Astrocyte of the cerebellum (primary cell): ENCODE measurements at regions not wholly inside any gene's neighbourhood (a gene's known extent, or its start where the extent isn't known, plus 50 kb on each side); places are given as distances from the start of the nearest gene placed in this dataset.

Source experiments
- DNase-seq: peaks from one replicate; pipeline ENCODE4 v3.0.0-alpha.2; 2011; ENCODE audit warnings: low read depth
- H3K4me3 ChIP-seq: 2 replicates; pipeline ENCODE4 v1.5.1; 2011; ENCODE audit warnings: mild to moderate bottlenecking, low read depth, low read length, moderate library complexity
- in situ Hi-C: cut with HindIII; loops from 2 replicates; pipeline ENCODE4 v1.10.0; 2017; ENCODE audit warnings: low sequenced_read_pairs
- TF ChIP-seq, protein P1 (sequence below): IDR thresholded peaks from 2 replicates; pipeline ENCODE4 v1.5.1; 2012; ENCODE audit warnings: low read length, low read depth, moderate library complexity, mild to moderate bottlenecking; ENCODE audit errors: missing control alignments

DNA sequence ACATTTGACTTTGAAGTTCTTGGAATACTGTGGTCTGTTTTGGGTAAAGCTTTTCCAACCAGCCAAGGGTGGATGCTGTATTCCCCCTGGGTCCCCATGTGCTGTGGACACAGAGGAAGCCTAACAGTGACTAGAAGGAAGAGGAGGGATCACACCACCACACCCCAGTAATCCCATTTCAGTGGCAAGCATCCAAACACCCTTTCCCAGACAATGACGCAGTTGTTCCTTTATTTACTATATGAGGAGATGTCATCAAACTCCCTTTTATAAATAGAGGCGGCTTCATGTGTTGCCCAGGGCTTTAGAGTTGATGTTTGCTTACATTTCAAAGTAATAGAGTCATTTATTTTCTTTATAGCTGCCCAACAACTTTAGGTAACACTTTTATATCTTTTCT, 959.4 kb upstream of the GYPC start:
- no peak for DNase-seq
- in situ Hi-C loops = no loop called here
- TF ChIP-seq, protein P1, sequence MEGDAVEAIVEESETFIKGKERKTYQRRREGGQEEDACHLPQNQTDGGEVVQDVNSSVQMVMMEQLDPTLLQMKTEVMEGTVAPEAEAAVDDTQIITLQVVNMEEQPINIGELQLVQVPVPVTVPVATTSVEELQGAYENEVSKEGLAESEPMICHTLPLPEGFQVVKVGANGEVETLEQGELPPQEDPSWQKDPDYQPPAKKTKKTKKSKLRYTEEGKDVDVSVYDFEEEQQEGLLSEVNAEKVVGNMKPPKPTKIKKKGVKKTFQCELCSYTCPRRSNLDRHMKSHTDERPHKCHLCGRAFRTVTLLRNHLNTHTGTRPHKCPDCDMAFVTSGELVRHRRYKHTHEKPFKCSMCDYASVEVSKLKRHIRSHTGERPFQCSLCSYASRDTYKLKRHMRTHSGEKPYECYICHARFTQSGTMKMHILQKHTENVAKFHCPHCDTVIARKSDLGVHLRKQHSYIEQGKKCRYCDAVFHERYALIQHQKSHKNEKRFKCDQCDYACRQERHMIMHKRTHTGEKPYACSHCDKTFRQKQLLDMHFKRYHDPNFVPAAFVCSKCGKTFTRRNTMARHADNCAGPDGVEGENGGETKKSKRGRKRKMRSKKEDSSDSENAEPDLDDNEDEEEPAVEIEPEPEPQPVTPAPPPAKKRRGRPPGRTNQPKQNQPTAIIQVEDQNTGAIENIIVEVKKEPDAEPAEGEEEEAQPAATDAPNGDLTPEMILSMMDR = no peak
- no peak overlapping the region for H3K4me3 ChIP-seq

DNA sequence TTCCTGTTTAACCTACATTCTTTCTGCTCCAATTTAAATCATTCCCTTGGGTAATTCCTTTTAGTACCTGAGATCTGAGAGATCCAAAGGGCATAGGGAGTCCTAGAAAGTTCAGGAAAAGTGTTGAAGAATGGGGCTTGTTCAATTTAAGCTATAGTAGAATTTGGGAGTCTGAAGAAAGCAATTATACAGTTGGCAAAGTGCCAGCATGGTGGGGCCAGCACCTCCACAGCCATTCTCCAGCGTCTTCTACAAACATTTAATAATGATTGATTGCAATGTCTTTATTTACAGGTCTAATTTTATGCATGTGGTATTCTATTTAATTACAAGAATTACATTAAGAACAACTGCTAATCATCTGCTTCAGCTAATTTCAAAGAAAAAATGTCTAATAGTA, 957.7 kb upstream of the GYPC start:
- no peak for DNase-seq
- in situ Hi-C loops = no loop called here
- TF ChIP-seq, protein P1 = no peak
- no peak overlapping the region for H3K4me3 ChIP-seq

DNA sequence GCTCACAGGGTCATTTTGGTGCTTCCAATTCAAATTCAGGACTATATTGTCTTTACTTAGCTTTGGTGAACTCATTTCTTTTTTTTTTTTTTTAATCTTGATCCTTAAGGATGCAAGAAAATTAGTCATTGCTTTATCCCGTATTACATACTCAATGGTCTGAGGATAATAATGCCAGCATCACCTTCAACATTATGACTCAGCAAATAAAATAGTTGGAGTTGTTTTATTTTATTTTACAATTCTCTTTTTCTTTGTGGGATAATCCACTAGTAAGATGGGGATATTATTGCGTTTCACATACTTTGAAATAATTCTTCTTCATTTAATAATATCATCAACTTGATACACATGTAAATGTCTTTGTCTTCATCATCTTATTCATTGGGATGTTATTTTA, 954.9 kb upstream of the GYPC start:
- H3K4me3 ChIP-seq = no peak overlapping the region
- no peak for DNase-seq
- in situ Hi-C loops = no loop called here
- TF ChIP-seq, protein P1 = no peak

DNA sequence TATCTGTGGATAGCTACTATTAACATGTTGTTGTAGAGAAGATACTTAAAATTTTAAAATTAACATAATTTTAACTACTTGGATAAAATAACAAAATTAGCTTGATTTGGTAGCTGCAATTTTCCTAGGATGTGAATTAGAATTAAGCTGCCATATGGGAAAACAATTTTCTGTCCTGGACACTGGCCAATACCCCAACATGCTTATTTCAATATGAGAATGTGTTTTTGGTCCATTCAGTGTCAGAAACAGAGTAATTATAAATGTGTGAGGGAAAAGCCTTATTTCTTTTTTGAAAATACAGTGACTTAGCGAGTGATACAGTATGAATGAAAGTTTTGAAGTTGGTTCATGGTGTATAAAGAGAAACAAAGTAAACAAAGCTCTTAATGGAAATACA, 948.3 kb upstream of the GYPC start:
- no peak overlapping the region for H3K4me3 ChIP-seq
- TF ChIP-seq, protein P1 = no peak
- no peak for DNase-seq
- in situ Hi-C loops = no loop called here

DNA sequence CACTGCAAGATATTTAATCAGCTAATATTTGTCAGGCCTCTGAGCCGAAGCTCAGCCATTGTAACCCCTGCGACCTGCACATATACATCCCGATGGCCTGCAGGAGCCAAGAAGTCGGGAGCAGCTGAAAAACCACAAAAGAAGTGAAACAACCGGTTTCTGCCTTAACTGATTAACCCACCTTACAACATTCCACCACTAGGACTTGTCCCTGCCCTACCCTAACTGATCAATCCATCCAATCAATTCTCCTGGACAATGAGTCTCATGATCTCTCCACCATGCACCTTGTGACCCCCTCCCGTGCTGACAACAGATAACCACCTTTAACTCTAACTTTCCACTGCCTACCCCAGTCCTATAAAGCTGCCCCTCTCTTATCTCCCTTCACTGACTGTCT, 945.4 kb upstream of the GYPC start:
- H3K4me3 ChIP-seq = no peak overlapping the region
- in situ Hi-C loops = no loop called here
- TF ChIP-seq, protein P1 = no peak
- no peak for DNase-seq

DNA sequence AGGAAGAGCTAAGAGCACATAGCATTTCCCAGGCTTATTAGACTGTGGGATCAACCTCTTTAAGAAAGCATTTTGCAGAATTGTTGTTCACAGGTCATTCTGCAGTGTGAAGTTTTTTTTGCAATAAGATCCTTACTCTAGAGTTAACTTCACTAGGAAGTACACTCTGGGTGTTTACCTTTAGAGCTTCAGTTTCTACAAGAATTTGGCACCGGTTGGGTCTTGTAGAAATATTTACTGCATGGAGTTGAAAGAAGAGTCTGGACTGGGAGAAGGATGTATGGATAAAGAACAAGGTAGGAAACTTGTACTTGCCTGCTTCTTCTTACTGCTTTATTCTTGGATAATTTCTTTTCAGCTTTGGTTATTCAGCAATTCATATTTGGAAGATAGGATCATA, 944.9 kb upstream of the GYPC start:
- H3K4me3 ChIP-seq = no peak overlapping the region
- in situ Hi-C loops = no loop called here
- TF ChIP-seq, protein P1 = no peak
- DNase-seq = no peak

DNA sequence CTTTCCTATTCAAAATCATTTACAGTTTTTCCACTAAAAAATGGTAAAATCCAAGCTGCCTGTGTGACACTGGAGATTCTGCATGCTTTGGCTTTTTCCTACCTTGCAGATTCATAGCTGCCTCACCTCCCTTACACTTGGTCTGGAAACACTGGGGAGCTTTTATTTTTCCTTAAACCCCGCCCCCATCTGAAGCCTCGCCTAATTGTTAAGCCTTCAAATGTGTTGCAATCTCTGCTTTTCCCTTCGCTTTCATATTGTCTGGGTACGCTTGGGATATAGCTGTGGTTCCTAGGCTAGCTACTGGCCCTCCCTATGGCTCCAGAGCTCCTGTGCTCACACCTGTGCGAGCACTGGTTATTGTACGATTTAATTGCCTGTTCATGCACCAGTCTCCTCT, 942.4 kb upstream of the GYPC start:
- DNase-seq = no peak
- TF ChIP-seq, protein P1 = no peak
- in situ Hi-C loops = no loop called here
- no peak overlapping the region for H3K4me3 ChIP-seq
